ENCODE measurements at regions not wholly inside any gene's neighbourhood (a gene's known extent, or its start where the extent isn't known, plus 50 kb on each side); places are given as distances from the start of the nearest gene placed in this dataset.

DNA sequence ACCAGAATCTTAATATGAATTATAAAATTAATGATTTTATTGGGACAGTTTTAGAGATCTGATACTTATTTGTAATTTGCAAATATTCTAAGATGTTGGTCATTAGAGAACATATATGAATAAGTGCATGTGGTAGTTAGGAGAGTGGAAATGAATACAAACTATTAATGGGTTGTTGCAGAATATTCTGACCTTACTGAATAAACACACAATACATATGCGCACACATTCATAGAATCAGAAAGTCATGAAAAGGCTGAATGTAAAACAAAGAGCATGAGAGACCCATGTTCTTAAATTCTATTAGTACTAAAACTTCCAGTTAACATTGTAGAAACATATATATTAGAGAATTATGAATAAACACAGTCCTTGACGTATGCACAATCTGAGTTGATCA is 301.7 kb upstream of the TRAM1L1 start:
- Histone ChIP-seq H3K27me3 (ENCODE audit: control insufficient read depth, insufficient read depth, low read length) (no peaks in the 10 kb centered on the region), H3K36me3 (ENCODE audit: control insufficient read depth, insufficient read depth, low read length) (no peaks in the 10 kb centered on the region), H3K4me3 (ENCODE audit: low read depth, low read length) (no peak overlapping the region)
- TF ChIP-seq, protein P1, sequence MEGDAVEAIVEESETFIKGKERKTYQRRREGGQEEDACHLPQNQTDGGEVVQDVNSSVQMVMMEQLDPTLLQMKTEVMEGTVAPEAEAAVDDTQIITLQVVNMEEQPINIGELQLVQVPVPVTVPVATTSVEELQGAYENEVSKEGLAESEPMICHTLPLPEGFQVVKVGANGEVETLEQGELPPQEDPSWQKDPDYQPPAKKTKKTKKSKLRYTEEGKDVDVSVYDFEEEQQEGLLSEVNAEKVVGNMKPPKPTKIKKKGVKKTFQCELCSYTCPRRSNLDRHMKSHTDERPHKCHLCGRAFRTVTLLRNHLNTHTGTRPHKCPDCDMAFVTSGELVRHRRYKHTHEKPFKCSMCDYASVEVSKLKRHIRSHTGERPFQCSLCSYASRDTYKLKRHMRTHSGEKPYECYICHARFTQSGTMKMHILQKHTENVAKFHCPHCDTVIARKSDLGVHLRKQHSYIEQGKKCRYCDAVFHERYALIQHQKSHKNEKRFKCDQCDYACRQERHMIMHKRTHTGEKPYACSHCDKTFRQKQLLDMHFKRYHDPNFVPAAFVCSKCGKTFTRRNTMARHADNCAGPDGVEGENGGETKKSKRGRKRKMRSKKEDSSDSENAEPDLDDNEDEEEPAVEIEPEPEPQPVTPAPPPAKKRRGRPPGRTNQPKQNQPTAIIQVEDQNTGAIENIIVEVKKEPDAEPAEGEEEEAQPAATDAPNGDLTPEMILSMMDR (IDR thresholded peaks at IDR 0.05; ENCODE audit: insufficient read depth, low read depth, low read length), result no peak
- ChIA-PET POLR2A (no interaction called here), CTCF (no interaction called here)
- no peak for DNase-seq (ENCODE audit: low read depth)

DNA sequence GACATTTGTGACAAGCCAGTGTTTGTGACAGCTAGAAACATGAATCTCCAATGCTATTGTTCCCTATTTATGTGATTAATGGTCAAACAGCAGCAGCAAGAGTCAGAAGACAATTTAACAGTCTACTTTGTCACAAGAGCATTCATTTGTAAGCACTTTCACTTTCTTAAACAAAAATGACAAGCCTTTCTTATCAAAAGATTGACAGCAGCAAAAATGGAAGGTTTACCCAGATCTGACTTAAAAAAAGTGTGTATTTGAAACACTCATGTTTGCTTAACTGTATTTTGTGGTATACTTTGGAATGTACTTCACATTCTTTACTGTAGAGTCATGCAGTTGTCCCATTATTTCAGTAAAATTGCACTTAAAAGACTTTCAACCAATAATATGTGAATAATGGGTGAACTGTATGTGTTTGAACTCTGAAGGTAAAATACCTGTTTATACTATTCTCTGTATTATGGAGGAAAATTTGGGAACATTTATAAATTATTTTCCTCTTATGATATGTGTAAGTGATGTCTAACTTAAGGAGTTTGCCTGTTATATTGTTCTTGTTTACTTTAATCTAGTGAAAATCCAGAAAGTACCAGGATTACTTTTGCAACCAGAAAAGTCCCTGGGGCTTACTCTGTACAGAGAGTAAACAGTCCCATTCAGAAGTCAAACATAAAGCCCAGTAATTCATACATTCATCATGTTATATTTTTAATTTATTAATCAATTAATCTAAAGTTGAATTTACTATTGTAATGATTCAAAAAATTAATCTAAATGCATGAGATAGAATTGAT is 314.9 kb upstream of the TRAM1L1 start:
- H3K27me3 ChIP-seq (ENCODE audit: control insufficient read depth, insufficient read depth, low read length), result no peaks in the 10 kb centered on the region
- ChIA-PET POLR2A (no interaction called here), CTCF (no interaction called here)
- H3K36me3 ChIP-seq (ENCODE audit: control insufficient read depth, insufficient read depth, low read length), result no peaks in the 10 kb centered on the region
- peak; percentile 26 for DNase-seq (ENCODE audit: low read depth)
- no peak overlapping the region for H3K4me3 ChIP-seq (ENCODE audit: low read depth, low read length)
- TF ChIP-seq, protein P1 (IDR thresholded peaks at IDR 0.05; ENCODE audit: insufficient read depth, low read depth, low read length), result no peak

DNA sequence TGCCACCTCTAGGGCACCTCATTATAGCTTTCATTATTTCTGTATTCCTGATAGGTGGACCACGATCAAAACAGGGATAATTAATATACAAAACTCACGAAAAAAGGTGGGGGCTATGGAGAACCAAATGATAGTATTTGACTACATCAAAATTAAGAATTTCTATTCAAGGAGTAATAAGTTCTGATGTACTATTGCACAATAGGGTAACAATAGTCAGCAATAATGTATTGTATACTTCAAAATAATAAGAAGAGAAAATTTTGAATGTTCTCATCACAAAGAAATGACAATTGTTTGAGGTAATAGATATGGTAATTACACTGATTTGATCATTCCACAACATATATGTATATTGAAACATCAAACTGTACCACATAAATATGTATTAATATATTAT is 327.3 kb upstream of the TRAM1L1 start:
- no peaks in the 10 kb centered on the region for H3K36me3 ChIP-seq (ENCODE audit: control insufficient read depth, insufficient read depth, low read length)
- no peak overlapping the region for H3K4me3 ChIP-seq (ENCODE audit: low read depth, low read length)
- no peak for DNase-seq (ENCODE audit: low read depth)
- ChIA-PET POLR2A (no interaction called here), CTCF (no interaction called here)
- TF ChIP-seq, protein P1 (IDR thresholded peaks at IDR 0.05; ENCODE audit: insufficient read depth, low read depth, low read length), result no peak
- H3K27me3 ChIP-seq (ENCODE audit: control insufficient read depth, insufficient read depth, low read length), result no peaks in the 10 kb centered on the region

DNA sequence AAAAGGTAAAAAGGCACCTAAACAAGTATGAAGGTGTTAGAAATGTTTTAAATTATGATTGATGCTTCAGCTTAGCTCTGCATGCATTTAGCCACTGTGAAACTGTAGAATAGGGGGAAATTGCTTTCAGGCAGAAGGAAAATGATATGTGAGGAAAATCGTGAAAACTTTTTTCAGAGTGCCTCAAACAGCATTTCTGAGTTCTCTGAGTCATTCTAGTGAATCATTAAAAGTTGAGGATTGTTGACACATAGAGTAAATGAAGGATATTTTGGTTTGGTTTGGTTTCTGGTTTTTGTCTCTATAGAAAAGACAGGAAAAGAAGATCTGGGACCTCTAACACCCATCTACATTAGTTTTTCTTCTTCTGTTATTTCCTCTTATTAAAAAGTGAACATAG is 332.5 kb upstream of the TRAM1L1 start:
- H3K36me3 ChIP-seq (ENCODE audit: control insufficient read depth, insufficient read depth, low read length), result no peaks in the 10 kb centered on the region
- DNase-seq (ENCODE audit: low read depth), result no peak
- H3K27me3 ChIP-seq (ENCODE audit: control insufficient read depth, insufficient read depth, low read length), result no peaks in the 10 kb centered on the region

DNA sequence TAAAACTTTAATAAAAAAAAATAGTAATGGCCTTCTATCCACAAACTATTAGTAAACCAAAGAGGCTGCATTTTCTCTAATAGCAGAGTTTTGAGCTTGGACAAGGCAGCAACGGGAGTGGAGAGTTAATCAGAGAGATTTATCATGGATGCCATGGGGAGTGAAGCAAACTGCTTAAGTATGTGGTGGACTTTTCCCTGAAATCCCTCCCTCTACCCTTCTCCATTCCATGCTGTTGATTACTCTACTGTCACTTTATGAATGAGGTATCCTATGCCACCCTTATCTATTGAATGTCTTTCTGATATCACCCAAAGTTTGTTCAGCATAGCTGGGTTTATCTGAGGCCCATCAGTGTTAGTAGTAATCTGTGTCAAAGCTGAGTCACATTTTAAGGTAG is 335.6 kb upstream of the TRAM1L1 start:
- ChIA-PET CTCF (no interaction called here), POLR2A (no interaction called here)
- no peak overlapping the region for H3K4me3 ChIP-seq (ENCODE audit: low read depth, low read length)
- TF ChIP-seq, protein P1 (IDR thresholded peaks at IDR 0.05; ENCODE audit: insufficient read depth, low read depth, low read length), result no peak
- no peak for DNase-seq (ENCODE audit: low read depth)
- H3K36me3 ChIP-seq (ENCODE audit: control insufficient read depth, insufficient read depth, low read length), result no peaks in the 10 kb centered on the region
- no peaks in the 10 kb centered on the region for H3K27me3 ChIP-seq (ENCODE audit: control insufficient read depth, insufficient read depth, low read length)

More for the DNA sequence above, 332.5 kb upstream of the TRAM1L1 start:
- ChIA-PET CTCF (no interaction called here), POLR2A (no interaction called here)
- no peak overlapping the region for H3K4me3 ChIP-seq (ENCODE audit: low read depth, low read length)
- TF ChIP-seq, protein P1 (IDR thresholded peaks at IDR 0.05; ENCODE audit: insufficient read depth, low read depth, low read length), result no peak

Data from BJ (cell line).